Chondrocyte (in vitro differentiated cells): ENCODE measurements at regions not wholly inside any gene's neighbourhood (a gene's known extent, or its start where the extent isn't known, plus 50 kb on each side); places are given as distances from the start of the nearest gene placed in this dataset.

ENCODE experiments used
- DNase-seq: peaks from one replicate; pipeline ENCODE4 v3.0.0; 2021; ENCODE audit warnings: mixed read lengths, low spot score
- H3K27ac Mint-ChIP-seq: one replicate; pipeline ENCODE4 v1.8.0; 2021; ENCODE audit warnings: mild to moderate bottlenecking, moderate library complexity, mixed read lengths; ENCODE audit not compliant: unreplicated experiment
- H3K27me3 Mint-ChIP-seq: 2 replicates; pipeline ENCODE4 v1.8.0; 2021; ENCODE audit warnings: low read depth, mixed read lengths
- H3K36me3 Mint-ChIP-seq: 2 replicates; pipeline ENCODE4 v1.8.0; 2021; ENCODE audit warnings: low read depth, mixed read lengths
- H3K4me1 Mint-ChIP-seq: 2 replicates; pipeline ENCODE4 v1.8.0; 2021; ENCODE audit warnings: low read depth, mild to moderate bottlenecking, mixed read lengths
- H3K4me3 Mint-ChIP-seq: one replicate; pipeline ENCODE4 v1.8.0; 2021; ENCODE audit warnings: mild to moderate bottlenecking, moderate library complexity, mixed read lengths; ENCODE audit not compliant: unreplicated experiment
- H3K9me3 Mint-ChIP-seq: 2 replicates; pipeline ENCODE4 v1.8.0; 2021; ENCODE audit warnings: low read depth, mixed read lengths
- CTCF ChIP-seq: fragments of 200-600 bp; sonication (generic); IDR thresholded peaks from 2 replicates; pipeline ENCODE4 v1.5.0; 2021; ENCODE audit warnings: antibody characterized with exemption, mild to moderate bottlenecking, moderate library complexity

GRCh38 chr5:8473827-8474568 is 605.0 kb downstream of the MTRR start:
- Mint-ChIP-seq H3K27ac (no peak overlapping the region), H3K9me3 (peaks cover 17% of the 10 kb centered on the region), H3K27me3 (no peaks in the 10 kb centered on the region), H3K4me1 (peaks cover 4% of the 10 kb centered on the region), H3K36me3 (no peaks in the 10 kb centered on the region), H3K4me3 (no peak overlapping the region)
- peak; percentile 60 for TF ChIP-seq CTCF
- DNase-seq: no peak

GRCh38 chr5:8474569-8474930 is 605.6 kb downstream of the MTRR start:
- no peak overlapping the region for H3K27ac Mint-ChIP-seq
- H3K4me1 Mint-ChIP-seq: peaks cover 4% of the 10 kb centered on the region
- H3K4me3 Mint-ChIP-seq: no peak overlapping the region
- no peak for DNase-seq
- H3K27me3 Mint-ChIP-seq: no peaks in the 10 kb centered on the region
- H3K36me3 Mint-ChIP-seq: no peaks in the 10 kb centered on the region
- no peak for TF ChIP-seq CTCF
- peaks cover 17% of the 10 kb centered on the region for H3K9me3 Mint-ChIP-seq

GRCh38 chr5:8478326-8478725 is 609.4 kb downstream of the MTRR start:
- no peaks in the 10 kb centered on the region for H3K9me3 Mint-ChIP-seq
- no peak overlapping the region for H3K27ac Mint-ChIP-seq
- H3K36me3 Mint-ChIP-seq: no peaks in the 10 kb centered on the region
- no peak for TF ChIP-seq CTCF
- no peak for DNase-seq
- peaks cover 4% of the 10 kb centered on the region for H3K4me1 Mint-ChIP-seq
- no peak overlapping the region for H3K4me3 Mint-ChIP-seq
- no peaks in the 10 kb centered on the region for H3K27me3 Mint-ChIP-seq

GRCh38 chr5:8481007-8481406 is 612.1 kb downstream of the MTRR start:
- Mint-ChIP-seq H3K27ac (no peak overlapping the region), H3K4me1 (no peaks in the 10 kb centered on the region), H3K9me3 (no peaks in the 10 kb centered on the region), H3K4me3 (no peak overlapping the region), H3K27me3 (no peaks in the 10 kb centered on the region), H3K36me3 (no peaks in the 10 kb centered on the region)
- no peak for DNase-seq
- TF ChIP-seq CTCF: no peak

- H3K27ac Mint-ChIP-seq: no peak overlapping the region
- no peak for TF ChIP-seq CTCF
Observed at GRCh38 chr5:8491254-8491653, 622.3 kb downstream of the MTRR start.

More at GRCh38 chr5:8491254-8491653, 622.3 kb downstream of the MTRR start:
- H3K27me3 Mint-ChIP-seq: no peaks in the 10 kb centered on the region
- H3K4me1 Mint-ChIP-seq: peaks cover 5% of the 10 kb centered on the region
- peaks cover 16% of the 10 kb centered on the region for H3K9me3 Mint-ChIP-seq
- H3K36me3 Mint-ChIP-seq: peaks cover 3% of the 10 kb centered on the region
- no peak overlapping the region for H3K4me3 Mint-ChIP-seq
- no peak for DNase-seq
